Hematopoietic multipotent progenitor cell treated with erythropoietin and hydrocortisone succinate and interleukin-3 and kit ligand, for 8 days (in vitro differentiated cells): ENCODE measurements at regions not wholly inside any gene's neighbourhood (a gene's known extent, or its start where the extent isn't known, plus 50 kb on each side); places are given as distances from the start of the nearest gene placed in this dataset.
A peak's percentile ranks its signal among the peaks of the same experiment; 100 is the strongest.

Experiments
- DNase-seq: peaks from one replicate; pipeline ENCODE4 v3.0.0-alpha.2; 2015

- no peak for DNase-seq
Measured at GRCh38 chr5:136682986-136683385, 317.6 kb upstream of the TRPC7 start.

- peak; percentile 49 for DNase-seq
Measured at GRCh38 chr5:136679233-136679632, 313.9 kb upstream of the TRPC7 start.

GRCh38 chr5:136677217-136677616 is 311.9 kb upstream of the TRPC7 start:
- no peak for DNase-seq

- DNase-seq: no peak
Measured at GRCh38 chr5:136676685-136677084, 311.3 kb upstream of the TRPC7 start.

GRCh38 chr5:136675769-136676168 is 310.4 kb upstream of the TRPC7 start:
- no peak for DNase-seq

GRCh38 chr5:136674178-136674577 is 308.8 kb upstream of the TRPC7 start:
- DNase-seq: no peak

- DNase-seq: no peak
Measured at GRCh38 chr5:136667789-136668188, 302.4 kb upstream of the TRPC7 start.

GRCh38 chr5:136666970-136667620 is 301.8 kb upstream of the TRPC7 start:
- no peak for DNase-seq

GRCh38 chr5:136665331-136665730 is 300.0 kb upstream of the TRPC7 start:
- DNase-seq: no peak

- DNase-seq: no peak
Measured at GRCh38 chr5:136661026-136661425, 295.7 kb upstream of the TRPC7 start.

GRCh38 chr5:136656811-136657210 is 291.5 kb upstream of the TRPC7 start:
- no peak for DNase-seq

- DNase-seq: no peak
Measured at GRCh38 chr5:136655468-136655867, 290.1 kb upstream of the TRPC7 start.

- no peak for DNase-seq
Measured at GRCh38 chr5:136646915-136647314, 281.6 kb upstream of the TRPC7 start.

- DNase-seq: no peak
Measured at GRCh38 chr5:136642976-136643375, 277.6 kb upstream of the TRPC7 start.

- DNase-seq: no peak
Measured at GRCh38 chr5:136639616-136640015, 274.3 kb upstream of the TRPC7 start.

- DNase-seq: no peak
Measured at GRCh38 chr5:136638084-136638483, 272.7 kb upstream of the TRPC7 start.

GRCh38 chr5:136636001-136636400 is 270.7 kb upstream of the TRPC7 start:
- DNase-seq: no peak

- DNase-seq: peak; percentile 45
Measured at GRCh38 chr5:136631186-136631585, 265.8 kb upstream of the TRPC7 start.

GRCh38 chr5:136629125-136629792 is 263.9 kb upstream of the TRPC7 start:
- no peak for DNase-seq

- DNase-seq: no peak
Measured at GRCh38 chr5:136626531-136626930, 261.2 kb upstream of the TRPC7 start.

GRCh38 chr5:136622747-136623146 is 257.4 kb upstream of the TRPC7 start:
- DNase-seq: no peak

GRCh38 chr5:136621743-136622142 is 256.4 kb upstream of the TRPC7 start:
- DNase-seq: no peak

GRCh38 chr5:136620621-136621020 is 255.3 kb upstream of the TRPC7 start:
- no peak for DNase-seq

GRCh38 chr5:136620016-136620419 is 254.7 kb upstream of the TRPC7 start:
- peak; percentile 68 for DNase-seq

- DNase-seq: no peak
Measured at GRCh38 chr5:136619556-136619955, 254.2 kb upstream of the TRPC7 start.
